A673 (cell line): ENCODE measurements at regions not wholly inside any gene's neighbourhood (a gene's known extent, or its start where the extent isn't known, plus 50 kb on each side); places are given as distances from the start of the nearest gene placed in this dataset.

Experiments
- BruUV-seq: library from RNA; stranded (reverse); fragments of 400-500 nt; replicated peaks from 2 replicates; lab custom pipeline; 2021; lab: Mats Ljungman, UMichigan
- CTCF ChIA-PET: fragments of 300-600 bp; sonication (Branson Sonifier 250); formaldehyde crosslinking; loops from one replicate; lab custom pipeline; 2022; ENCODE audit warnings: antibody characterized with exemption; lab: Charles Lee
- POLR2A ChIA-PET: fragments of 300-600 bp; sonication (Branson Sonifier 250); formaldehyde crosslinking; loops from one replicate; lab custom pipeline; 2022; ENCODE audit warnings: antibody characterized with exemption; ENCODE audit not compliant: low non-redundant PET; lab: Charles Lee
- DNase-seq: peaks from one replicate; pipeline ENCODE4 v3.0.0-alpha.2; 2015; ENCODE audit warnings: low spot score
- H3K27ac ChIP-seq: fragments of 200-600 bp; sonication (generic); 2 replicates; pipeline ENCODE4 v1.5.1; 2016; ENCODE audit warnings: mixed run types, low read depth, mild to moderate bottlenecking, mixed read lengths, antibody characterized with exemption, low read length; ENCODE audit not compliant: poor library complexity, severe bottlenecking
- H3K27me3 ChIP-seq: fragments of 200-600 bp; sonication (generic); replicated peaks from 2 replicates; pipeline ENCODE4 v1.6.1; 2017; ENCODE audit warnings: mixed run types, low read depth, mild to moderate bottlenecking, mixed read lengths, antibody characterized with exemption, low read length; ENCODE audit not compliant: insufficient read depth, poor library complexity
- H3K36me3 ChIP-seq: fragments of 200-600 bp; sonication (generic); 2 replicates; pipeline ENCODE4 v1.6.1; 2016; ENCODE audit warnings: mixed run types, mild to moderate bottlenecking, mixed read lengths, antibody characterized with exemption, low read length; ENCODE audit not compliant: insufficient read depth, poor library complexity, severe bottlenecking
- H3K4me1 ChIP-seq: fragments of 200-600 bp; sonication (generic); 2 replicates; pipeline ENCODE4 v1.6.1; 2017; ENCODE audit warnings: mixed run types, mild to moderate bottlenecking, mixed read lengths, antibody characterized with exemption, low read length; ENCODE audit not compliant: insufficient read depth, poor library complexity, severe bottlenecking
- H3K4me3 ChIP-seq: fragments of 200-600 bp; sonication (generic); 2 replicates; pipeline ENCODE4 v1.5.1; 2016; ENCODE audit warnings: low read depth, mixed run types, mild to moderate bottlenecking, mixed read lengths, low read length; ENCODE audit not compliant: poor library complexity, severe bottlenecking
- H3K9me3 ChIP-seq: fragments of 200-600 bp; sonication (generic); 2 replicates; pipeline ENCODE4 v1.6.1; 2016; ENCODE audit warnings: mixed run types, low read depth, mild to moderate bottlenecking, mixed read lengths, antibody characterized with exemption, low read length; ENCODE audit not compliant: poor library complexity, severe bottlenecking
- CTCF ChIP-seq: fragments of 300-800, 200-600 bp; sonication (generic); conservative IDR thresholded peaks from 2 replicates; pipeline ENCODE4 v1.5.1; 2017; ENCODE audit warnings: low read depth, mild to moderate bottlenecking, antibody characterized with exemption, low read length, moderate library complexity, mixed read lengths
- EZH2 ChIP-seq: fragments of 200-600 bp; sonication (generic); IDR thresholded peaks from 2 replicates; pipeline ENCODE4 v1.6.1; 2017; ENCODE audit warnings: borderline replicate concordance, low read depth, mild to moderate bottlenecking, mixed read lengths, antibody characterized with exemption, low read length; ENCODE audit not compliant: poor library complexity, severe bottlenecking
- intact Hi-C: fragments of 100-400 bp; cut with micrococcal nuclease; formaldehyde crosslinking; loops from one replicate; pipeline ENCODE4 v1.10.0; 2022; ENCODE audit not compliant: unreplicated experiment

- POLR2A ChIA-PET = no interaction called here
These were observed 248.0 kb downstream of the FGF13 start for GRCh38 chrX:138463476-138463875.

More at GRCh38 chrX:138463476-138463875, 248.0 kb downstream of the FGF13 start:
- H3K4me1 ChIP-seq = no peaks in the 10 kb centered on the region
- DNase-seq = no peak
- no peaks in the 10 kb centered on the region for H3K36me3 ChIP-seq
- intact Hi-C loops = no loop called here
- no peaks in the 10 kb centered on the region for H3K9me3 ChIP-seq
- no peak overlapping the region for H3K27ac ChIP-seq
- no peak for TF ChIP-seq CTCF
- no peak for TF ChIP-seq EZH2
- BruUV-seq = no TSS peak
- H3K27me3 ChIP-seq = no peaks in the 10 kb centered on the region
- no peak overlapping the region for H3K4me3 ChIP-seq
- CTCF ChIA-PET = no interaction called here
